Thoracic aorta (tissue), 2 donors: ENCODE measurements at regions not wholly inside any gene's neighbourhood (a gene's known extent, or its start where the extent isn't known, plus 50 kb on each side); places are given as distances from the start of the nearest gene placed in this dataset.

ENCODE experiments used
- ATAC-seq: fragments of 150-250 bp; one replicate; pipeline ENCODE4 v1.8.0; 2017; ENCODE audit warnings: low read depth; ENCODE audit not compliant: insufficient number of reproducible peaks, low FRiP score
- DNase-seq: peaks from one replicate; pipeline ENCODE4 v3.0.0-alpha.2; 2020; ENCODE audit warnings: low spot score
- H3K27ac ChIP-seq, 2 donors: fragments of 200-600 bp; sonication (generic); 1 replicate in 1 of 2; 2 replicates in 1 of 2; pipeline ENCODE4 v1.5.1; 2016; ENCODE audit warnings: mild to moderate bottlenecking in 2 of 2, moderate library complexity in 2 of 2
- H3K27me3 ChIP-seq: fragments of 200-600 bp; sonication (generic); replicated peaks from 2 replicates; pipeline ENCODE4 v1.6.0; 2016; ENCODE audit warnings: mild to moderate bottlenecking; ENCODE audit not compliant: insufficient read depth
- H3K36me3 ChIP-seq: fragments of 200-600 bp; sonication (generic); one replicate; pipeline ENCODE4 v1.5.1; 2016
- H3K4me1 ChIP-seq, 2 donors: fragments of 200-600 bp; sonication (generic); 1 replicate in 1 of 2; 2 replicates in 1 of 2; pipeline versions ENCODE4 v1.5.1 to v1.6.0; 2016; ENCODE audit warnings: low read depth in 2 of 2, mild to moderate bottlenecking in 1 of 2; ENCODE audit not compliant: control insufficient read depth in 1 of 2
- H3K4me3 ChIP-seq: fragments of 200-600 bp; sonication (generic); 2 replicates; pipeline ENCODE4 v1.5.1; 2016; ENCODE audit warnings: mild to moderate bottlenecking
- H3K9me3 ChIP-seq: fragments of 200-600 bp; sonication (generic); 2 replicates; pipeline ENCODE4 v1.5.1; 2016
- TF ChIP-seq, protein P1 (sequence below): fragments of 200-600 bp; sonication (generic); IDR thresholded peaks from one replicate; pipeline ENCODE4 v1.5.1; 2019; ENCODE audit warnings: antibody characterized with exemption

DNA sequence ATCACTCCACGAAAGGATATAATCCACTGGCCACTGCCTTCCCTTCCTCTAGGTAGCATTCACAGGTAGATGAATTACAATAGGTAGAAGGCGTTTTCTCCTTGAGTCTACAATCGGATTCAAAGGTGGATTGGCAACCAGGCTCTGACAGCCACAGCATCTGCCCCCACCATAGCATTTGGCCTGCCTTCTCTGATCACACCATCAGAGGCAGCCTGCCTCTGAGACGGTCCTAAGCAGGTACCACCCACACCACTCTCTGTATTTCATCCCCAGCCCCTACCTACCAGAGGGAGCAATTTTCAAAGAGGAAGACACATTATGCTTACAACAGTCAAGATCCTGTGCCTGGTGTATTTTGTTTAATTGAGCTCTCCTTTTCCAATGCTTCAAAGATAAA lies 210.5 kb upstream of the SPTLC3 start:
- DNase-seq: no peak
- no peak for ATAC-seq
- Histone ChIP-seq H3K4me1 (no peaks in the 10 kb centered on the region), H3K27me3 (no peaks in the 10 kb centered on the region), H3K27ac (no peak overlapping the region), H3K9me3 (no peaks in the 10 kb centered on the region), H3K36me3 (no peaks in the 10 kb centered on the region), H3K4me3 (no peak overlapping the region)
- TF ChIP-seq, protein P1, sequence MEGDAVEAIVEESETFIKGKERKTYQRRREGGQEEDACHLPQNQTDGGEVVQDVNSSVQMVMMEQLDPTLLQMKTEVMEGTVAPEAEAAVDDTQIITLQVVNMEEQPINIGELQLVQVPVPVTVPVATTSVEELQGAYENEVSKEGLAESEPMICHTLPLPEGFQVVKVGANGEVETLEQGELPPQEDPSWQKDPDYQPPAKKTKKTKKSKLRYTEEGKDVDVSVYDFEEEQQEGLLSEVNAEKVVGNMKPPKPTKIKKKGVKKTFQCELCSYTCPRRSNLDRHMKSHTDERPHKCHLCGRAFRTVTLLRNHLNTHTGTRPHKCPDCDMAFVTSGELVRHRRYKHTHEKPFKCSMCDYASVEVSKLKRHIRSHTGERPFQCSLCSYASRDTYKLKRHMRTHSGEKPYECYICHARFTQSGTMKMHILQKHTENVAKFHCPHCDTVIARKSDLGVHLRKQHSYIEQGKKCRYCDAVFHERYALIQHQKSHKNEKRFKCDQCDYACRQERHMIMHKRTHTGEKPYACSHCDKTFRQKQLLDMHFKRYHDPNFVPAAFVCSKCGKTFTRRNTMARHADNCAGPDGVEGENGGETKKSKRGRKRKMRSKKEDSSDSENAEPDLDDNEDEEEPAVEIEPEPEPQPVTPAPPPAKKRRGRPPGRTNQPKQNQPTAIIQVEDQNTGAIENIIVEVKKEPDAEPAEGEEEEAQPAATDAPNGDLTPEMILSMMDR: no peak

DNA sequence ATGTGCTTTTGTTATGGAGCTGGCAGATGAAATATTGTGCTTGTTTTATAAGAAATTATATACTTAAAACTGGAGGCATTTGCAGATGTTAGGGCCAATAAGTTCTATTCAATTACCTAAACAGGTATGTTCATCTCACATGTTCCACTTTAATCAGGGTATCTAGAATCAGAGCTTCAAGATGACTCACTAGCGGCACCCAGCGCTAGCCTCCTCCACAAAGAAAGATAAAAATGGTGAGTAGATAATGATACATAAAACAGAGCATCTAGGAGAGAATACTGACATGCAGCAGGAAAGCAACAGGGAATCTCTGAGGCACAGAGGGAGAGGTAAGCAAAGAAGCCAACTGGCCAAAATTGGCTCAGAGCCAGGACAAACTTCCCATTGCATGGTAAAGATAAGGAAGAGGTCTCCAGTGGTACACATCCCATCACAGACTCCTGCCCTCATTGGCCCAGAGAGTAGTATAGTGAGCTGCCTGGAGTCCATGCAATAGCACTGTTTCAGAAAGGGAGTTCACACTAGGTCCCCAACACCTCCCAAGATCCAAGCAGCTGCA lies 200.7 kb upstream of the SPTLC3 start:
- no peak overlapping the region for H3K4me3 ChIP-seq
- DNase-seq (no peak), ATAC-seq (no peak)
- no peaks in the 10 kb centered on the region for H3K27me3 ChIP-seq
- no peak overlapping the region for H3K27ac ChIP-seq
- no peaks in the 10 kb centered on the region for H3K4me1 ChIP-seq
- TF ChIP-seq, protein P1: no peak
- H3K36me3 ChIP-seq: no peaks in the 10 kb centered on the region
- no peaks in the 10 kb centered on the region for H3K9me3 ChIP-seq

DNA sequence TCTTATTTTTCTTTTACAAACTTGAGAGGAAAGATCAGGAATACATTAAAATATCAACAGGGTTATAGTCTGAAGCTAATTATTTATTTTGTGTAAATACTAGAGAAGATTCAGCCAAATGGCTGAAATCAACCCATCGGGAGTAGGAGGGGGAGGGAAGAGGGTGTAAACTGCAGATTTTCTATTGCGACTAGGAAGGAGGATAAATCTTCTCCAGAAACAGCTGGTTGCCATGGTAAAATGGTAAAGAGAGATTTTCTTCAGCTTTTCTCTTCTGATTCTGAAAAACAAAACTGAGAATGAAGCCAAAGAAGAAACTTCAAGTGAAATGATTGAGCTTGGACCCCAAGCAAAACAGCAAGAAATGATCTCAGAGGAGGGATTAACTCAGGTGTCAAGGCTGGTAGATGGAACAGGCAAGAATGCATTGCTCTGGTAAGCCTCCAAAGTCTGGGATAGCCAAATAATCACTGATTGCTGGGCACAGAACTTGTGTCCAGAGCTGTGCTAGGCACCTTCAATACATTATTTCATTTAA lies 193.5 kb upstream of the SPTLC3 start:
- Histone ChIP-seq H3K9me3 (no peaks in the 10 kb centered on the region), H3K27ac (no peak overlapping the region), H3K27me3 (no peaks in the 10 kb centered on the region), H3K36me3 (no peaks in the 10 kb centered on the region), H3K4me1 (peaks cover 2 to 6% of the 10 kb centered on the region in 2 donors), H3K4me3 (no peak overlapping the region)
- DNase-seq (no peak), ATAC-seq (no peak)
- TF ChIP-seq, protein P1: no peak

DNA sequence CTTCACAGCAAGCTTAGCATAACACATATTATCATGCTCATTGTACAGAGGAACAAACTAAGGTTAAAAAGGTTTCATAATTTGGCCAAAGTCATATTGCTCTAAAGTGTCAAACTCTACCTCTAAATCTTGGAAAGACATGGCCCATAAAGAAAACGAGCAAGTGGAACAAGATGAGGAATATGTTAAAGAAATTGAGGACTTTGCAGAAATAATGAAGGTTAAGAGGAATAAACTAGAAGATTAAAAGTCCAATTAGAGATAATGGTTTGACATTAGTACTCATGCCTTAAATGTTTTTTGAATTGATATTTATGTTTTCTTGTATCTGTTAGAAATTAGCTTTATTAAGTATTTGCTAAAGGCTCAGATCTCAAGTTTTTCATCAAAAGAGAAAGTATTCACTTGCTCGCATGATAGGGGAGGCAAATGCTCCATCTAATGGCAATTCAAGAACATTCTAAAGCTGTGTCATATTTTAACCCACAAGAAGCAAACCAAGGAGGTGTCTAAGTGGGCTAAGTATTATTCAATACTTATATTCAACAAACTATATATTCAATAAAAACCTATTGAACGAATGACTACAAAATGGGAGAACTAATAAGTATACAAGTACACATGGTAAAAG lies 192.9 kb upstream of the SPTLC3 start:
- H3K9me3 ChIP-seq: no peaks in the 10 kb centered on the region
- no peak overlapping the region for H3K27ac ChIP-seq
- TF ChIP-seq, protein P1: no peak
- DNase-seq (no peak), ATAC-seq (no peak)
- H3K27me3 ChIP-seq: no peaks in the 10 kb centered on the region
- H3K4me1 ChIP-seq: peaks cover 2 to 6% of the 10 kb centered on the region in 2 donors
- no peaks in the 10 kb centered on the region for H3K36me3 ChIP-seq
- no peak overlapping the region for H3K4me3 ChIP-seq

DNA sequence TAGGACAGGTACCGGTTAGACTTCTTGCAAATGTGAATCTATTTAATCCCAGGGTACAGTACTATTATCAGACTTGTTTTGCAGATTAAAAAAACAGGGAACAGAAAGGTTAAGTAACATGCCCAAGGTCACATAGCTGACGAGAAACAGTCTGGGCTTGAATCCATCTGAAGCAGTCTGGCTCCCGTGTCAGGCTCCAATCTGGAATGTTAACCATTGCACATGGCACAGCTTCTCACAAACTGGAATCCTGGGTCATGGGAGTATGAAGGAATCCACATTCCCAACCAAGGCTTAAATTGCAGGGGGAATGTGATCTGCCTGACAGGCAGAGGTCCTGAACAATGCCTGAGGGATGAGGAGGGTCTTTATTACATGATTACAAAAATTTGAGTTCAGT lies 187.5 kb upstream of the SPTLC3 start:
- Histone ChIP-seq H3K9me3 (no peaks in the 10 kb centered on the region), H3K27ac (no peak overlapping the region), H3K4me1 (peaks cover 0 to 9% of the 10 kb centered on the region in 2 donors), H3K27me3 (no peaks in the 10 kb centered on the region), H3K4me3 (no peak overlapping the region), H3K36me3 (no peaks in the 10 kb centered on the region)
- TF ChIP-seq, protein P1: no peak
- DNase-seq: no peak
- no peak for ATAC-seq
